GM12864 (cell line): ENCODE measurements at regions not wholly inside any gene's neighbourhood (a gene's known extent, or its start where the extent isn't known, plus 50 kb on each side); places are given as distances from the start of the nearest gene placed in this dataset.

ENCODE experiments used
- DNase-seq: peaks from one replicate; pipeline ENCODE4 v3.0.0-alpha.2; 2011; ENCODE audit warnings: low read depth
- H3K4me3 ChIP-seq: 2 replicates; pipeline ENCODE4 v1.5.1; 2011; ENCODE audit warnings: mild to moderate bottlenecking, low read depth, low read length, control low read depth
- CTCF ChIP-seq: IDR thresholded peaks from 2 replicates; pipeline ENCODE4 v1.5.1; 2011; ENCODE audit warnings: low read depth, mild to moderate bottlenecking, moderate library complexity, low read length, control low read depth, inconsistent platforms; ENCODE audit errors: missing control alignments

- H3K4me3 ChIP-seq, result no peak overlapping the region
- no peak for DNase-seq
- no peak for TF ChIP-seq CTCF
Observed at GRCh38 chr2:64704161-64704560, 50.4 kb upstream of the SERTAD2 start.

DNA sequence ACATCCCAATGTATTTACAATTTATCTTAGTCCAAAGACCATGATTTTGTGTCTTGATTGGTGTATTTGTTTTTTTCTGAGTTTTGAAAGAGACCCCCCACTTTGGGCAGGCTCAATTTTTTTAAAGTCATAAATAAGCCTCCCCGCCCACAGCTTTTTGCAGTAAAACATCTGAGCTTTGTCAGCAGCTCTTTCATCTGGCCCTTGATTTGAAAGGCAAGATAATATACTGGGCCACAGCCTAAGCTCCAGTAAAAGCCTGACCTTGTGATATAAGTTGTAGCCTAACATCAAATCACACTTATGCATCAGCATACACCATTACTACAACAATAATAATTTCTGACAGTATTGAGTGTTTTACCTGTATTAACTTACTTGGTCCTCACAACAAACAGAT is 51.3 kb upstream of the SERTAD2 start:
- no peak for TF ChIP-seq CTCF
- no peak for DNase-seq
- no peak overlapping the region for H3K4me3 ChIP-seq

DNA sequence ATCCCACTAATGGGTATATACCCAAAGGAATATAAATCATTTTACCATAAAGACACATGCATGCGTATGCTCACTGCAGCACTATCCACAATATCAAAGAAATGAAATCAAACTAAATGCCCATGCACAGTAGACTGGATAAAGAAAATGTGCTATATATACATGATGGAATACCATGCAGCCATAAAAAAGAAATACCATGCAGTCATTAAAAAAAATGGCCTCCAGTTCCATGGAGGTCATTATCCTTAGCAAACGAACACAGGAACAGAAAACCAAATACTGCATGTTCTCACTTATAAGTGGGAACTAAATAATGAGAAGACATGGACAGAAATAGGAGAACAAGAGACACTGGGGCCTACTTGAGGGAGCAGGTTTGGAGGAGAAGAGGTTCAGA is 53.6 kb upstream of the SERTAD2 start:
- TF ChIP-seq CTCF, result no peak
- H3K4me3 ChIP-seq, result no peak overlapping the region
- DNase-seq, result no peak

DNA sequence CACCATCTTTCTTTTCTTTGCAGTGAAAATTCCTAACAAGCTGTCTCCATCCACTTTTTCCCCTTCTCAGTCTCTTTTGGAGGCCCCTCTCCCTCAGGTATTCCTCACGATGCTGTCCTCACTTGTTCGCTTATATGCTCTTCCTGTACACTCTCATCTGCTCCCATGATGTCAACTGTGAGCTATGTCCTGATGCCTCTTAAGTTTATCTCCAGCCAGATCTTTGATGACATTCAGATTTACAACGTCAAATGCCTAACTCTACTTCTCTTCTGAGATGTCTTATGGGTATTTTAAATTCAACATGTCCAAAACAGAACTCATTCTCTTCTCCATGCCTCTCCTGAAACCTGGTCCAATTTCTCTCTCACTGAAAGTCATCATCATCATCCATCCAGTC is 55.1 kb upstream of the SERTAD2 start:
- DNase-seq, result no peak
- no peak overlapping the region for H3K4me3 ChIP-seq
- TF ChIP-seq CTCF, result no peak

DNA sequence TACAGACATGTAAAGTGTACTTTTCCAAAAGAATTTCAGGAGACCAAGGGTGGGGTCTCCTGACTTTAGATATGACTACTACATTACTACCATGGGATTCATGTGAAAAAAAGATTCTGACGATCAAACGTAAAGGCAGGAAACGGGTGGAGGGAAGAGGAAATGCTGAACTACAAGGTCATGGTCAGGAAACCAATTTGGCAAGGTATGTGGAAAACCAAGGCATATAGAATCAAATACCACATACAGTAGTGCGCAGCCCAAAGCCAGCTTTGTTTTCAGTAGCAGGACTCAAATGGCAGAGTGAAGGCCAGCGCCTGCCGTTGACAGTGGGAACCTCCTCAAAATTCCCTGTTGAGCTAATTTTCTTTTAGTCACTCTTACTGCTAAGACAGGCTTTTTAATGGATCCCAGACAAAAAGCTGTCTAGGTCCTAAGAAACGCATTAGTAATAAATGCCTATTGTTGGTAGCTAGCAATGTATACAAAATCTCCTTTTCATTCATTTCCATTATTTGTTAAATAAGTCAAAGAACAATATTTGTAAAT is 57.6 kb upstream of the SERTAD2 start:
- no peak overlapping the region for H3K4me3 ChIP-seq
- TF ChIP-seq CTCF, result no peak
- DNase-seq, result no peak

DNA sequence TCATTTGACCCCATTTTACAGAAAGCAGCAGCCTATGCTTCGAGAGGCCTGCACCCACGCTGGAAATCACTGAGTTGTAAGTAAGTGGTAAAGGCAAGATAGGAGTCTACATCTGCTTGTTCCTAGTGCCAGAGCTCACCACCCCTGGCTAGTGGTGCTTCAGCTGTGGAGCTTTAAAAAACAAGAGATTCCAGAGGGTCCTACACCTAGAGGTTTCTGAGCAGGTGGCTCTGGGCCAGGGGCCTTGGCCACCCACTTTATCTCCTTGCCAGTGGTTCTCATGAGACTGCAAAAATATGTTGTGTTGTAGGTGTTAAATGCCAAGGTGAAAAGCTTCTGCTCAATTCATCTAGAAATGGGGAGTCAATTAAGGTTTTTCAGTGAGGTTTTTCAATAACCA is 60.0 kb upstream of the SERTAD2 start:
- TF ChIP-seq CTCF, result no peak
- H3K4me3 ChIP-seq, result no peak overlapping the region
- no peak for DNase-seq

GRCh38 chr2:64716569-64716968 is 62.9 kb upstream of the SERTAD2 start:
- TF ChIP-seq CTCF, result no peak

More at GRCh38 chr2:64716569-64716968, 62.9 kb upstream of the SERTAD2 start:
- no peak overlapping the region for H3K4me3 ChIP-seq
- no peak for DNase-seq
